AG04450 (cell line): ENCODE measurements at regions not wholly inside any gene's neighbourhood (a gene's known extent, or its start where the extent isn't known, plus 50 kb on each side); places are given as distances from the start of the nearest gene placed in this dataset.

ENCODE experiments used
- CTCF ChIA-PET: fragments of 300-600, 350-600 bp; formaldehyde crosslinking; extraction: SDS; loops from one replicate; lab custom pipeline; 2022; ENCODE audit warnings: antibody characterized with exemption, inconsistent platforms; lab: Charles Lee
- POLR2A ChIA-PET: fragments of 350-600 bp; formaldehyde crosslinking; extraction: SDS; loops from one replicate; lab custom pipeline; 2021; ENCODE audit warnings: antibody characterized with exemption, inconsistent platforms; lab: Yijun Ruan, JAX
- DNase-seq: peaks from one replicate; pipeline ENCODE4 v3.0.0-alpha.2; 2011; ENCODE audit warnings: low read depth, low spot score
- H3K27ac ChIP-seq: one replicate; pipeline ENCODE4 v1.5.1; 2012; ENCODE audit warnings: low read depth, low read length, control low read depth
- H3K27me3 ChIP-seq: one replicate; pipeline ENCODE4 v1.6.0; 2012; ENCODE audit warnings: low read length; ENCODE audit not compliant: control insufficient read depth, insufficient read depth
- H3K4me3 ChIP-seq: 2 replicates; pipeline ENCODE4 v1.5.1; 2011; ENCODE audit warnings: mild to moderate bottlenecking, low read depth, low read length, control low read depth
- H3K9me3 ChIP-seq: 2 replicates; pipeline ENCODE4 v1.5.1; 2012; ENCODE audit warnings: low read length; ENCODE audit not compliant: control insufficient read depth, insufficient read depth
- TF ChIP-seq, protein P1 (sequence below): IDR thresholded peaks from 2 replicates; pipeline ENCODE4 v1.5.1; 2011; ENCODE audit warnings: low read depth, low read length, control low read depth, inconsistent platforms

GRCh38 chr13:105135852-105136615 lies 1399.4 kb downstream of the EFNB2 start:
- TF ChIP-seq, protein P1, sequence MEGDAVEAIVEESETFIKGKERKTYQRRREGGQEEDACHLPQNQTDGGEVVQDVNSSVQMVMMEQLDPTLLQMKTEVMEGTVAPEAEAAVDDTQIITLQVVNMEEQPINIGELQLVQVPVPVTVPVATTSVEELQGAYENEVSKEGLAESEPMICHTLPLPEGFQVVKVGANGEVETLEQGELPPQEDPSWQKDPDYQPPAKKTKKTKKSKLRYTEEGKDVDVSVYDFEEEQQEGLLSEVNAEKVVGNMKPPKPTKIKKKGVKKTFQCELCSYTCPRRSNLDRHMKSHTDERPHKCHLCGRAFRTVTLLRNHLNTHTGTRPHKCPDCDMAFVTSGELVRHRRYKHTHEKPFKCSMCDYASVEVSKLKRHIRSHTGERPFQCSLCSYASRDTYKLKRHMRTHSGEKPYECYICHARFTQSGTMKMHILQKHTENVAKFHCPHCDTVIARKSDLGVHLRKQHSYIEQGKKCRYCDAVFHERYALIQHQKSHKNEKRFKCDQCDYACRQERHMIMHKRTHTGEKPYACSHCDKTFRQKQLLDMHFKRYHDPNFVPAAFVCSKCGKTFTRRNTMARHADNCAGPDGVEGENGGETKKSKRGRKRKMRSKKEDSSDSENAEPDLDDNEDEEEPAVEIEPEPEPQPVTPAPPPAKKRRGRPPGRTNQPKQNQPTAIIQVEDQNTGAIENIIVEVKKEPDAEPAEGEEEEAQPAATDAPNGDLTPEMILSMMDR = no peak
- no peaks in the 10 kb centered on the region for H3K9me3 ChIP-seq
- POLR2A ChIA-PET = no interaction called here
- H3K4me3 ChIP-seq = no peak overlapping the region
- no peak for DNase-seq
- H3K27ac ChIP-seq = no peak overlapping the region
- H3K27me3 ChIP-seq = no peaks in the 10 kb centered on the region
- CTCF ChIA-PET = no interaction called here

DNA sequence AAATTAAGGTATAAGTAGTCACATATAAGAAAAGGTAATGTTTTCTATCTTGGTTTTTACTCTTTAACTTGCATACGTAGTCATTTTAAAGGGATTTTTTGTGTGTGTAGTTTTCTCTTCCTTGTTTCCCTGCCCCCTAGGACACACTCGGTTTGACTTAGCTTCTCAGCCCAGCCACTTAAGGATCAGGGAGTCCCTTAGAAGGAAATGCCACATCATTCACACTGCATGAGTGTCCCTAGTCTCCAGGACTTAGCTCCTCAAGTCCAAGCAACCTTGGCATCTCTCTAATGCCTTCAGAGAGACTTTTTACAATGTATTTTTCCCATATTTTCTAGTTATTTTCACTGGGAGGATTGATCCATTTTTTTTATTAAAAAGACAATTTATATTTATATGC lies 1407.7 kb downstream of the EFNB2 start:
- POLR2A ChIA-PET = no interaction called here
- TF ChIP-seq, protein P1 = no peak
- Histone ChIP-seq H3K27me3 (no peaks in the 10 kb centered on the region), H3K27ac (no peak overlapping the region), H3K4me3 (no peak overlapping the region), H3K9me3 (no peaks in the 10 kb centered on the region)
- no peak for DNase-seq
- CTCF ChIA-PET = no interaction called here

GRCh38 chr13:105121221-105121620 lies 1414.2 kb downstream of the EFNB2 start:
- DNase-seq = no peak
- H3K27me3 ChIP-seq = no peaks in the 10 kb centered on the region
- no peak overlapping the region for H3K27ac ChIP-seq
- no peak overlapping the region for H3K4me3 ChIP-seq
- TF ChIP-seq, protein P1 = no peak
- ChIA-PET CTCF (no interaction called here), POLR2A (no interaction called here)
- no peaks in the 10 kb centered on the region for H3K9me3 ChIP-seq

DNA sequence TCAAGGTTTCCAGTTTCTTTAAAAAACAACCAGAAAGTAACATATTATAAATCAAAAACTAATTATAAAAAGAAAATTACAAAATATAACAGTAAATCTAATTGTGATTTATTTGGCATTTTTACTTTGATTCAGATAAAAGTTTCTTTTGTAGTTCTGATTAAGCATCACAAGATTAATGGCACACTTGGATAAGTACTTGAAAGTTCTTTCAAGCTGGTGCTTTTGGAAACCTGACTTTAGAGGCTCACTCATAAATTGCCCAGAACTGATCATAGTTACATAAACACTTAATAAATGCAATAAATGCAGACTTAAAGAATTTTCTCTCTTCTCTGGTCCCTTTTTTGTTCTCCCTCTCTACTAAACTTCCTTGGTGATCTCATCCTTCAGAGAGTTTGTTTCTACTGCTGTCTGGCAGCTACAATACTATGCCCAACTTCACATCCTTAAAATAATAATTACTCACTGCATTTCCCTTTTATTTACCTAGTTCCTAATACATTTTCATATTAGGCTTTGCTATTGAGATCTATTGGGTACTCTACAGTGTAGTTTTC lies 1417.0 kb downstream of the EFNB2 start:
- H3K4me3 ChIP-seq = no peak overlapping the region
- POLR2A ChIA-PET = no interaction called here
- H3K9me3 ChIP-seq = no peaks in the 10 kb centered on the region
- TF ChIP-seq, protein P1 = no peak
- CTCF ChIA-PET = no interaction called here
- H3K27me3 ChIP-seq = no peaks in the 10 kb centered on the region
- no peak overlapping the region for H3K27ac ChIP-seq
- DNase-seq = no peak

- TF ChIP-seq, protein P1 = no peak
- H3K9me3 ChIP-seq = no peaks in the 10 kb centered on the region
- DNase-seq = no peak
- H3K4me3 ChIP-seq = no peak overlapping the region
- ChIA-PET CTCF (no interaction called here), POLR2A (no interaction called here)
- no peak overlapping the region for H3K27ac ChIP-seq
- no peaks in the 10 kb centered on the region for H3K27me3 ChIP-seq
These were observed 1418.5 kb downstream of the EFNB2 start for GRCh38 chr13:105116966-105117365.
